ENCODE measurements at regions not wholly inside any gene's neighbourhood (a gene's known extent, or its start where the extent isn't known, plus 50 kb on each side); places are given as distances from the start of the nearest gene placed in this dataset.

DNA sequence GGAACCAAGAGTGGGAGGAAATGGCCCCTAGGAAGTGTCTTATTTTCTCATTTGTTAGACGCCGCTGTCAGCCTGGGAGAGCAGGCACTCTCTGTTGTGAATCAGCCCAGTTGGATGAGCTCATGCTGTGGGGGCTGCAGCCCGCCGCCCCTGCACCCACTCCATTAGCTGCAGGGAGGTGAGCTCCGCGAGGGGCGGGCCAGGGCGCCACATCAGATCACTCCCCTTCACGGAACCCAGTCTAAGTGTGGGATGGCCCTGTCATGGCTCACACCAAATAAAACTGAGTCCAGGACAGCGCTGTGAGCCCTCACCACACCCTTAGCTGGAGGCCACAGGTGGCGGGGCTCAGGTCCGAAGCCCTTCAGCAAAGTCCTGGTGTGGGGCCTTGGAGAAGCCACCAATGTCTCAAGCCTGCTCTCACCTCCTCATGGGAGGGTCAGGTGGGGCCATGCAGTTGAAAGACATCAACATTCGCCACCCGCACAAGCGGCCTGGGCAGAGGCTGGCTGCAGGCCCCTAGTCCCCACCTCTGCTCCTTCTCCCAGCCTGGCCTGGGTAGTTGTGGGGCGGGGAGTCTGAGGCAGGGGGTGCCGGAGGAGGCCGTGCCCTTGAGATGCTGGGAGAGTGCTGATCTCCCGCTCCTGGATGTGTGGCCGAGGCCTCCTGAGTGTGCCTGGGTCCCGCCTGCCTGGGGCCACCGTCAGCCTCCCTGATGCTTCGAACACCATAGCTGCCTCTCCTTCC is 66.2 kb upstream of the SLCO4A1 start:
- POLR2A ChIA-PET = no interaction called here
- no peak for ATAC-seq
- no peak overlapping the region for H3K4me3 Mint-ChIP-seq
- peaks cover 6% of the 10 kb centered on the region for H3K9me3 Mint-ChIP-seq
- no peak overlapping the region for H3K27ac Mint-ChIP-seq
- H3K4me1 Mint-ChIP-seq = peaks cover 6% of the 10 kb centered on the region; the same call in 1 of the 2 replicates
- CTCF ChIA-PET = interaction anchor here (0.6 to 3.6 kb wide), 14 partner anchors 11 to 215 kb away, joined by 3 to 17 read pairs (median 4); no protein-coding TSS in a partner anchor
- TF ChIP-seq TEAD4 (CRISPR knock-in tag; IDR thresholded peaks at IDR 0.05) = no peak
- TF ChIP-seq SMAD4 (CRISPR knock-in tag; IDR thresholded peaks at IDR 0.05) = no peak
- TF ChIP-seq, protein P1, sequence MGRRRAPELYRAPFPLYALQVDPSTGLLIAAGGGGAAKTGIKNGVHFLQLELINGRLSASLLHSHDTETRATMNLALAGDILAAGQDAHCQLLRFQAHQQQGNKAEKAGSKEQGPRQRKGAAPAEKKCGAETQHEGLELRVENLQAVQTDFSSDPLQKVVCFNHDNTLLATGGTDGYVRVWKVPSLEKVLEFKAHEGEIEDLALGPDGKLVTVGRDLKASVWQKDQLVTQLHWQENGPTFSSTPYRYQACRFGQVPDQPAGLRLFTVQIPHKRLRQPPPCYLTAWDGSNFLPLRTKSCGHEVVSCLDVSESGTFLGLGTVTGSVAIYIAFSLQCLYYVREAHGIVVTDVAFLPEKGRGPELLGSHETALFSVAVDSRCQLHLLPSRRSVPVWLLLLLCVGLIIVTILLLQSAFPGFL (CRISPR knock-in tag; IDR thresholded peaks at IDR 0.05; ENCODE audit: borderline replicate concordance) = no peak
- no peak for TF ChIP-seq FOXJ3 (CRISPR knock-in tag; IDR thresholded peaks at IDR 0.05; ENCODE audit: borderline replicate concordance)
- TF ChIP-seq HMGXB4 (CRISPR knock-in tag; IDR thresholded peaks at IDR 0.05) = no peak
- TF ChIP-seq TP53 (CRISPR knock-in tag; IDR thresholded peaks at IDR 0.05) = no peak
- TF ChIP-seq, protein P2, sequence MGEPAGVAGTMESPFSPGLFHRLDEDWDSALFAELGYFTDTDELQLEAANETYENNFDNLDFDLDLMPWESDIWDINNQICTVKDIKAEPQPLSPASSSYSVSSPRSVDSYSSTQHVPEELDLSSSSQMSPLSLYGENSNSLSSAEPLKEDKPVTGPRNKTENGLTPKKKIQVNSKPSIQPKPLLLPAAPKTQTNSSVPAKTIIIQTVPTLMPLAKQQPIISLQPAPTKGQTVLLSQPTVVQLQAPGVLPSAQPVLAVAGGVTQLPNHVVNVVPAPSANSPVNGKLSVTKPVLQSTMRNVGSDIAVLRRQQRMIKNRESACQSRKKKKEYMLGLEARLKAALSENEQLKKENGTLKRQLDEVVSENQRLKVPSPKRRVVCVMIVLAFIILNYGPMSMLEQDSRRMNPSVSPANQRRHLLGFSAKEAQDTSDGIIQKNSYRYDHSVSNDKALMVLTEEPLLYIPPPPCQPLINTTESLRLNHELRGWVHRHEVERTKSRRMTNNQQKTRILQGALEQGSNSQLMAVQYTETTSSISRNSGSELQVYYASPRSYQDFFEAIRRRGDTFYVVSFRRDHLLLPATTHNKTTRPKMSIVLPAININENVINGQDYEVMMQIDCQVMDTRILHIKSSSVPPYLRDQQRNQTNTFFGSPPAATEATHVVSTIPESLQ (CRISPR knock-in tag; IDR thresholded peaks at IDR 0.05) = no peak
- TF ChIP-seq GRHL2 (CRISPR knock-in tag; IDR thresholded peaks at IDR 0.05; ENCODE audit: insufficient replicate concordance, severe bottlenecking) = no peak
- TF ChIP-seq, protein P3, sequence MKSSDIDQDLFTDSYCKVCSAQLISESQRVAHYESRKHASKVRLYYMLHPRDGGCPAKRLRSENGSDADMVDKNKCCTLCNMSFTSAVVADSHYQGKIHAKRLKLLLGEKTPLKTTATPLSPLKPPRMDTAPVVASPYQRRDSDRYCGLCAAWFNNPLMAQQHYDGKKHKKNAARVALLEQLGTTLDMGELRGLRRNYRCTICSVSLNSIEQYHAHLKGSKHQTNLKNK (CRISPR knock-in tag; IDR thresholded peaks at IDR 0.05) = no peak
- H3K27me3 Mint-ChIP-seq (ENCODE audit: low read depth) = peaks cover 3% of the 10 kb centered on the region
- no peak for DNase-seq (ENCODE audit: low spot score)
- peaks cover 3% of the 10 kb centered on the region for H3K36me3 Mint-ChIP-seq

GRCh38 chr20:62576815-62577489 is 65.4 kb upstream of the SLCO4A1 start:
- POLR2A ChIA-PET = interaction anchor here (0.7 kb wide), 1 partner anchor 13 kb away, joined by 3 read pairs; no protein-coding TSS in a partner anchor
- H3K36me3 Mint-ChIP-seq = peaks cover 3% of the 10 kb centered on the region
- H3K4me3 Mint-ChIP-seq = no peak overlapping the region
- peak; percentile 57 for ATAC-seq
- CTCF ChIA-PET = interaction anchor here (0.6 to 3.6 kb wide), 14 partner anchors 12 to 215 kb away, joined by 3 to 17 read pairs (median 4); no protein-coding TSS in a partner anchor
- peaks cover 4% of the 10 kb centered on the region for H3K9me3 Mint-ChIP-seq
- H3K27ac Mint-ChIP-seq = no peak overlapping the region
- H3K4me1 Mint-ChIP-seq = peaks cover 6% of the 10 kb centered on the region; the same call in 1 of the 2 replicates
- peak; percentile 46 for DNase-seq (ENCODE audit: low spot score)
- H3K27me3 Mint-ChIP-seq (ENCODE audit: low read depth) = peaks cover 3% of the 10 kb centered on the region
- TF ChIP-seq NFE2L1 (CRISPR knock-in tag; IDR thresholded peaks at IDR 0.05) = no peak
- TF ChIP-seq, protein P4, sequence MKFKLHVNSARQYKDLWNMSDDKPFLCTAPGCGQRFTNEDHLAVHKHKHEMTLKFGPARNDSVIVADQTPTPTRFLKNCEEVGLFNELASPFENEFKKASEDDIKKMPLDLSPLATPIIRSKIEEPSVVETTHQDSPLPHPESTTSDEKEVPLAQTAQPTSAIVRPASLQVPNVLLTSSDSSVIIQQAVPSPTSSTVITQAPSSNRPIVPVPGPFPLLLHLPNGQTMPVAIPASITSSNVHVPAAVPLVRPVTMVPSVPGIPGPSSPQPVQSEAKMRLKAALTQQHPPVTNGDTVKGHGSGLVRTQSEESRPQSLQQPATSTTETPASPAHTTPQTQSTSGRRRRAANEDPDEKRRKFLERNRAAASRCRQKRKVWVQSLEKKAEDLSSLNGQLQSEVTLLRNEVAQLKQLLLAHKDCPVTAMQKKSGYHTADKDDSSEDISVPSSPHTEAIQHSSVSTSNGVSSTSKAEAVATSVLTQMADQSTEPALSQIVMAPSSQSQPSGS (CRISPR knock-in tag; IDR thresholded peaks at IDR 0.05; ENCODE audit: borderline replicate concordance, low read depth) = no peak
- TF ChIP-seq, protein P5, sequence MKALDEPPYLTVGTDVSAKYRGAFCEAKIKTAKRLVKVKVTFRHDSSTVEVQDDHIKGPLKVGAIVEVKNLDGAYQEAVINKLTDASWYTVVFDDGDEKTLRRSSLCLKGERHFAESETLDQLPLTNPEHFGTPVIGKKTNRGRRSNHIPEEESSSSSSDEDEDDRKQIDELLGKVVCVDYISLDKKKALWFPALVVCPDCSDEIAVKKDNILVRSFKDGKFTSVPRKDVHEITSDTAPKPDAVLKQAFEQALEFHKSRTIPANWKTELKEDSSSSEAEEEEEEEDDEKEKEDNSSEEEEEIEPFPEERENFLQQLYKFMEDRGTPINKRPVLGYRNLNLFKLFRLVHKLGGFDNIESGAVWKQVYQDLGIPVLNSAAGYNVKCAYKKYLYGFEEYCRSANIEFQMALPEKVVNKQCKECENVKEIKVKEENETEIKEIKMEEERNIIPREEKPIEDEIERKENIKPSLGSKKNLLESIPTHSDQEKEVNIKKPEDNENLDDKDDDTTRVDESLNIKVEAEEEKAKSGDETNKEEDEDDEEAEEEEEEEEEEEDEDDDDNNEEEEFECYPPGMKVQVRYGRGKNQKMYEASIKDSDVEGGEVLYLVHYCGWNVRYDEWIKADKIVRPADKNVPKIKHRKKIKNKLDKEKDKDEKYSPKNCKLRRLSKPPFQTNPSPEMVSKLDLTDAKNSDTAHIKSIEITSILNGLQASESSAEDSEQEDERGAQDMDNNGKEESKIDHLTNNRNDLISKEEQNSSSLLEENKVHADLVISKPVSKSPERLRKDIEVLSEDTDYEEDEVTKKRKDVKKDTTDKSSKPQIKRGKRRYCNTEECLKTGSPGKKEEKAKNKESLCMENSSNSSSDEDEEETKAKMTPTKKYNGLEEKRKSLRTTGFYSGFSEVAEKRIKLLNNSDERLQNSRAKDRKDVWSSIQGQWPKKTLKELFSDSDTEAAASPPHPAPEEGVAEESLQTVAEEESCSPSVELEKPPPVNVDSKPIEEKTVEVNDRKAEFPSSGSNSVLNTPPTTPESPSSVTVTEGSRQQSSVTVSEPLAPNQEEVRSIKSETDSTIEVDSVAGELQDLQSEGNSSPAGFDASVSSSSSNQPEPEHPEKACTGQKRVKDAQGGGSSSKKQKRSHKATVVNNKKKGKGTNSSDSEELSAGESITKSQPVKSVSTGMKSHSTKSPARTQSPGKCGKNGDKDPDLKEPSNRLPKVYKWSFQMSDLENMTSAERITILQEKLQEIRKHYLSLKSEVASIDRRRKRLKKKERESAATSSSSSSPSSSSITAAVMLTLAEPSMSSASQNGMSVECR (CRISPR knock-in tag; IDR thresholded peaks at IDR 0.05; ENCODE audit: borderline replicate concordance) = peak; percentile 44; the same call in 1 of the 2 replicates
- no peak for TF ChIP-seq ZNF263 (CRISPR knock-in tag; IDR thresholded peaks at IDR 0.05; ENCODE audit: low read depth)
- 0 out of 2 replicates have a peak, but pooled peaks have one; percentile 34 for TF ChIP-seq FOXP1 (CRISPR knock-in tag; IDR thresholded peaks at IDR 0.05; ENCODE audit: borderline replicate concordance)
- no peak for TF ChIP-seq ZNF423 (CRISPR knock-in tag; IDR thresholded peaks at IDR 0.05)
- 0 out of 2 replicates have a peak, but pooled peaks have one; percentile 32 for TF ChIP-seq MAX (CRISPR knock-in tag; IDR thresholded peaks at IDR 0.05)
- no peak for TF ChIP-seq GTF2I (CRISPR knock-in tag; conservative IDR thresholded peaks at IDR 0.05)
- no peak for TF ChIP-seq KAT7 (CRISPR knock-in tag; IDR thresholded peaks at IDR 0.05; ENCODE audit: borderline replicate concordance)
- TF ChIP-seq, protein P6, sequence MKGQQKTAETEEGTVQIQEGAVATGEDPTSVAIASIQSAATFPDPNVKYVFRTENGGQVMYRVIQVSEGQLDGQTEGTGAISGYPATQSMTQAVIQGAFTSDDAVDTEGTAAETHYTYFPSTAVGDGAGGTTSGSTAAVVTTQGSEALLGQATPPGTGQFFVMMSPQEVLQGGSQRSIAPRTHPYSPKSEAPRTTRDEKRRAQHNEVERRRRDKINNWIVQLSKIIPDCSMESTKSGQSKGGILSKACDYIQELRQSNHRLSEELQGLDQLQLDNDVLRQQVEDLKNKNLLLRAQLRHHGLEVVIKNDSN (CRISPR knock-in tag; IDR thresholded peaks at IDR 0.05) = peak; percentile 44; the same call in 1 of the 2 replicates
